HG02588 (cell line): ENCODE measurements at regions not wholly inside any gene's neighbourhood (a gene's known extent, or its start where the extent isn't known, plus 50 kb on each side); places are given as distances from the start of the nearest gene placed in this dataset.
"Not testable (repeated sequence)": the region's sequence is repeated elsewhere in the genome, so short reads cannot be mapped to it uniquely, and the experiment has no call there.

ENCODE experiments used
- ATAC-seq: cut with Tn5 transposase; IDR thresholded peaks from one replicate; pipeline ENCODE4 v1.9.1; 2021; ENCODE audit warnings: mild to moderate bottlenecking, moderate library complexity; ENCODE audit not compliant: unreplicated experiment

DNA sequence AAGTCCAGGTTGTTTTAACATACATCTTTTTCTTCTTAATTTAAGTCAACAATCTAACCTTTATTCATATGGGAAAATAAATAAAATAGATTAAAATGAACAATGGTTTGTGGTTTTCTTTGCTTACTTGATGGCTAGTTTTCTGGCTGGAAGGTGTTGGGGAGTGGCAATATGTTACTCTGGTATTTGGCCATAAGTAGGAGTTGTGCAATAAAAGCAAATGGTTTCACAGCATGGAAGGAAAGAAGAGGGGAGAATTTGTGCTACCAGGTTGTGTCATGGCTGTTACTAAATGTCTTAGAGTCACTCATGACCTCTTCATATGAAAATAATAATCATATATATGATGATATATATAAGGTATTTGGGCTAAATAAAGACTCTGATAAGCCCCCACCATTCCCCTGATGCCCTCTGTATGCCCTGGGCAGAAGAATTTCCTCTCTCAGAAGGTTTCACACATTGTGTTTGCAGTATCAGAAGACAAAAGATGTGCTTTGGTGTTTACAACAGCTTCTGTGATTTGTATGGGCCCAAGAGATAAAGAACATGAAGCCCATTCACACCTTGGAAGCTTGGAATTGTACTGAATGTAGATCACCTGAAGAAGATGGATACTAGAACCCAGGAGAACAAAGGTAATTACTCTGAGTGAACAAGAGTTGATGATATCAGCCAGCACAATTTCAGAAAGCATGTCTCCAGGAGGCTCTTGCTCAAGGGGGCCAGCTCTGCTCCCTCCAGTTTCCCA, 160.9 kb downstream of the ALG10B start:
- no peak for ATAC-seq

DNA sequence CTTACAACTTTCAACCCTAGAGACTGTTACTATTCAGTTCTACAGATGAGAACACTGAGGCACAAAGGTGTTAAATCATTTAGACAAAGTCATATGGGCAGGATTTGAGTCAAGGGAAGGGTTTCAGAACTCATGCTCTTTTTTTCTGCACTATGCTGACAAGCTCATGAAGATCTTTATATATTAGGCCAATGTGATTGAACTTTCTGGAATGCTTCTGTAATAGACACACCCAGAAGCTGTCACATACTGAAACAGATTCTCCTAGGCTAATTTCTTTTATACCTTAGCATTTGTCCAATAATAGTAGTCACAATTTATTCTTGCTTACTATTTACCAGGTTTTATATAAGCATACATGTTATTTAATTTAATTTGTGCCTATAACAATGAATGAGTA, 164.0 kb downstream of the ALG10B start:
- ATAC-seq: no peak

DNA sequence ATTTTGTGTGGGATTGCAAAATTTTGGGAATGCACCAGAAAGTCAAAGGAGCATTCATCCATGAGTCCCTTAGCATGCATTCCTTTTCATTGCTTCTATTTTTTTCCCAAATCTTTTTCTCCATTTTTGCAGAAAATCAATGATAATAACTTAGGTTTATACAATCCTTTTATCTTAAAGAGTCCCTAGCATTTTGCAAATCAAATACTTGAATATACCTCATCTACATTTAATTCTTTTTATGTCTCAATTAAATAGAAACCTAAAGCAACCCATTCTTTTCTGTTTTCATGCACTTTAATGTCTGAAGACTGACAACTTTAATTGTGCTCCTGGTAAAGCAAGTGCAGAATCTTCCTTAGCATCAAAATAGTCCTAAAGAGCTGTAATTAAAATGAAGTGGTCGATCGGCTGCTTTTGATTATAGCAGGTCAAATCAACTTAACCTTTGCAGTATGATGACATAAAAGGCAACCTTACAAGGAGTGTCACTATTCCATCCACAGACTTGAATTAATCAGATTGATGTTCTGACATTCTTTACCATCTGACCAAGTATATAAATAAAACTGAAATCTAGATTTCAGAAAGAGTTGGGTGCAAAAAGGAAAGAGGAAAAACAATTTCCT, 168.4 kb downstream of the ALG10B start:
- no peak for ATAC-seq

DNA sequence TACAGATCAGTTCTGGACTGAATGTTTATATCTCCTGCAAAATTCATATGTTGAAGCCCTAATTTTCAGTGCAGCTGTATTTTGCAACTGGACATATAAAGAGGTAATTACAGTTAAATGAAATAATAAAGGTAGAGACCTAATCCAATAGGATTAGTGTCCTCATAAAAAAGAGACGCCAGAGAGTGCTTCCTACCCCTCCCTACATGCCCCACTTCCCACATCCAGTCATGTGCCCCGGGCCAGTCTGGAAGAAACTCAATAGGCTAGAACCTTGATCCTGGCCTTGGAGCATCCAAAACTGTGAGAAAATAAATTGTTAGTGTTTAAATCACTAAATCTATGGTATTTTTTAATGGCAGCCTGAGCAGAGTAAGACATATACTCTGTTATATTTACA, 172.3 kb downstream of the ALG10B start:
- no peak for ATAC-seq

DNA sequence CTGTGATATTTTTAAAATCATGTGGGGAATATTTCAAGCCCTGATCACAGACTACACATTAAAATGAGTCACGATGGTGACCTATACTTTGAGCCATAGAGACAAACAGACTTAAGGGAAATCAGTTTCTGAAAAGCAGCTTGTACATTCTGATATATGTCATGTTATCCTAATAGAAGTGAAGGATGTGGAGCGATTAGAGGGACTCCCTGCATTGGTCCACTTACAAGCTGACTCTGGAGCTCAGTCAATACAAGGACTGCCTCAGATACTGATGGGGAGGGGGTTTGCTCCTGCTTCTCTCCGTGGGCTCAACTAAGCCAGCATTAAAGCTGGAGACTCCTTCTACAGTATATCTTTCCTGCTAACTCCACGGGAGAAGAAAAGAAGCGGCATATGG, 173.5 kb downstream of the ALG10B start:
- ATAC-seq: no peak

- no peak for ATAC-seq
These were observed 174.4 kb downstream of the ALG10B start for GRCh38 chr12:38490941-38491340.

- ATAC-seq: no peak
These were observed 184.9 kb downstream of the ALG10B start for GRCh38 chr12:38501481-38501880.

- no peak for ATAC-seq
These were observed 185.4 kb downstream of the ALG10B start for GRCh38 chr12:38501991-38502390.

- ATAC-seq: no peak
These were observed 185.8 kb downstream of the ALG10B start for GRCh38 chr12:38502415-38502814.

DNA sequence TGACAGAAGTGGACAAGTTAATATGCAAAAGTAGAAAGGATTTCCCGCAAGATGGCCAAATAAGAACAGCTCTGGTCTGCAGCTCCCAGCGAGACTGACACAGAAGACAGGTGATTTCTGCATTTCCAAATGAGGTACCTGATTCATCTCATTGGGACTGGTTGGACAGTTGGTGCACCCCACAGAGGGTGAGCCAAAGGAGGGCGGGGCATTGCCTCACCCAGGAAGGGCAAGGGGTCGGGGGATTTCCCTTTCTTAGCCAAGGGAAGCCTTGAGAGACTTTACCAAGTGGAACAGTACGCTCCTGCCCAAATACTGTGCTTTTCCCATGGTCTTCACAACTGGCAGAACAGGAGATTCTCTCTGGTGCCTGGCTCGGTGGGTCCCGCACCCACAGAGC, 191.3 kb downstream of the ALG10B start:
- no peak for ATAC-seq

GRCh38 chr12:38508246-38508645, 191.7 kb downstream of the ALG10B start:
- ATAC-seq: no peak

DNA sequence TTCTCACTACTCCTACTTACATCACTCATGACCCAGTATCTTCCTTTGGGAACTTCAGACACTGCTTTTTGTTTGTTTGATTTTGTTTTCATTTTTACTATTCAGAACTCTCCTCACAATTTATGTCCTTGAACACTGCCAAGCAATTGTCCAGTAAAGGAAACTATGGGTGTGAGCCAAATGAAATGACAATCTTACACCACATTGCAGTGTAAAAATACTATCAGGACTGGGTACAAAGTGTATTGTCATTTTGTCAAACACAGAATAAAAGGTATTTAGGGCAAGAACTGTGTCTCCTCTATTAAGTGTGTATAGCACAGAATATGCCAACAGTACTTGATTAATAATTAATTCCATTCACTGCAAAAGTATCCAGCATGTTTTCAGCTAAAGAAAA, 199.3 kb downstream of the ALG10B start:
- ATAC-seq: no peak

DNA sequence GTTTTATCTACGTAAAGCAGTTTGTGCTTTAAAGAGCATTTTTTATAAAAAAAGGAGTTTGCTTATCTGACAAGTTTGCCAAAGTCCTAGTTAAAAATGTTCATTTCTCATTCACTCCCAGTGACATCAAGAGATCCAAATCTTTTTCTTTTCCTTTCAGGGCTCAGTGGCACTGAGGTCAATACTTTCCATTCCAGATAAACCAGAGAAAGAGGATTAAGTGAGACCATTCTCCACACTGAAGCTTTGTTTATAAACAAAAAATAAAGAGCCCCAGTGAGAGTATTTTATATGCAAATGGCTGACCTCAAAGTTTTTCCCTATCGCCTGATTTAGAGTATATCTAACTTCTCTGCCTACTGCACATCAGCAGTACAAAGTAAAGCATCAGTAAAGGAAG, 199.8 kb downstream of the ALG10B start:
- ATAC-seq: no peak

DNA sequence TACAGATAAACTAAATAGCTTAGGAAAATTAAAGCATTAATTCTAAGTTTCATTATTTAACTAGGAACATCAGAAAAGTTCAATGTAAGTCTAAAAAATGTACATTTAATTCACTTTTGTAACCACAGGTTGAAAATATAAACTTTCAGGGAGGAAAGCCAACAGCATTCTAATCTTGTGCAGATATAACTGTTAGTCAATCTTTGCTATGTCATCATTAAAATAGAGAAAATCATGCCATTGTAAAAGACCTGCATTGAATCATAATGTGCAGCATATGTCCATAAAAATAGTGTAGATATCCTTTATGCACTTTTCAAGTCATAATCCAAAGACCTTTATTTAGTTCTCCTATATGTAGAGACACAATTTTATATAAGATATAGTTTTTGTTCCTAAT, 207.3 kb downstream of the ALG10B start:
- ATAC-seq: no peak

DNA sequence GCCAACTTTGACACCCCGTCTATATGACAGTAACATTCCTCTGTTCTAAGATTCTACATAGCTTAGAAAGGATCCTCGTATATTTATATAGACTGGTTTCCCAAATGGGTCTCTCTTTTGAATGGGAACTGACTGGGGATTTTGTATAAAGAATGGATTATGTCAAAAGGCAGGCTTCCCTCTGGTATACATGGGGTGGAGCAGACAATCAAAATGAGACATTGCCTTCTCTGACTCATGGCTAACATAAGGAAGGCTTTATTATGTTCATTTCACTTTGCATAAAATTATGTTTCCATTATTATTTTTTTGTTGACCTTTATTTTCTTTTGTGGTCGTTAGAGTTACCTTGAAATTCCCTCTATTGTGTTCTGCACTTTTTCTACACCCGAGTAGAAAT, 211.1 kb downstream of the ALG10B start:
- ATAC-seq: no peak

GRCh38 chr12:38528527-38528926, 212.0 kb downstream of the ALG10B start:
- no peak for ATAC-seq

GRCh38 chr12:38529281-38529680, 212.7 kb downstream of the ALG10B start:
- not testable (repeated sequence) for ATAC-seq

DNA sequence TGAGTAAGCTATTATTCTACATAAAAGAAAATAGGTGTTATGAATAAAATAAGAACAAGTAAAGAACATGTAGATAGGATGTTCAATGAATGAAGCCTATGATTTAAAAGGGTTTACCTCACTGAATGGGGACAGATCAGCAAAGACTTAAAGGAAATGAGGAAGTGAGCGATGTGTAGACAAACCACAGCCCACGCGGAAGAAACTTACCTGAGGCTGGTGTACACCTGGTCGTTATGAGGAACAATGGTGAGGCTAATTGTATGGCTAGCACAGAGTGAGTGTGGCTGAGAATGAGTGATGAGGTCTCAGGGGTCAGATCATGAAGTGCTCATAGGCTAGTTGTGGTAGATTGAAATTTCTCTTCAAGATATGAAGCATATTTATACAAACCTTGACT, 221.7 kb downstream of the ALG10B start:
- ATAC-seq: no peak

DNA sequence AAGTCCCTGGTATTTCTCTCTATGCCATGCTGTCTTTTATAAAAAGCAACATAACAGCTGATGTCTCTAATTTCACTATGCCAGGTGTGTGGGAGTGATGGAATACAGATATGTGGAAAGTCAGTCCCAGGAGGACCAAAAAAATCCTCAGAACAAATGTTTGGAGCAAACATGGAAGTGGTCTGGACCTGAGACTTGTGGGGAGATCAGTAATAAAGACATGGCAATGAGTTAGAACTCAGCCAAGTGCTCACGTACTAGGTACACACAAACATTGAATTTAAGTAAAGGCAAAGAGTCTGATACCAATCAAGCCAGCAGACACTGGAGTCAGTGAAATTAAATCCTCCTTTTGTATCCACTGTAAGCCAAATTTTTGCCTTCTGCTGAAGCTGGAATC, 223.6 kb downstream of the ALG10B start:
- ATAC-seq: no peak

GRCh38 chr12:38541849-38542248, 225.3 kb downstream of the ALG10B start:
- no peak for ATAC-seq

DNA sequence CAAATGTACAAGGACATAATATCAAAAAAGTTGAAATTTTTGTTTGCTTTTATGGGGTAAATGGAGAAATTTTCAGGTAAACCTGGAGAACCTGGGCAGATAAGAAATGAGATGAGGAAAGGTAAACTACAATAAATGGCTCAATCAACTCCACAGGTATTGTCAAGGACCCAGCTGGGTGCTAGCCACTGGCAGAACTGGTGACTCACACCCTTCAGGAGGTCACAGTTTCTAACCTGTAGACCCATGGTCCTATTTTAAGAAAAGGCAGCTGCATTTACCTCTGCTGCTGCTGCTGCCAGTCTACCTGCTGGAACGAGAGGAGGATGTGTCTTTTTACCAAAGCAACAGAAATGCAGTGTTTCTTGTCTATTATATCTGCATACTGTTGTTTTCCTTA, 226.6 kb downstream of the ALG10B start:
- no peak for ATAC-seq

DNA sequence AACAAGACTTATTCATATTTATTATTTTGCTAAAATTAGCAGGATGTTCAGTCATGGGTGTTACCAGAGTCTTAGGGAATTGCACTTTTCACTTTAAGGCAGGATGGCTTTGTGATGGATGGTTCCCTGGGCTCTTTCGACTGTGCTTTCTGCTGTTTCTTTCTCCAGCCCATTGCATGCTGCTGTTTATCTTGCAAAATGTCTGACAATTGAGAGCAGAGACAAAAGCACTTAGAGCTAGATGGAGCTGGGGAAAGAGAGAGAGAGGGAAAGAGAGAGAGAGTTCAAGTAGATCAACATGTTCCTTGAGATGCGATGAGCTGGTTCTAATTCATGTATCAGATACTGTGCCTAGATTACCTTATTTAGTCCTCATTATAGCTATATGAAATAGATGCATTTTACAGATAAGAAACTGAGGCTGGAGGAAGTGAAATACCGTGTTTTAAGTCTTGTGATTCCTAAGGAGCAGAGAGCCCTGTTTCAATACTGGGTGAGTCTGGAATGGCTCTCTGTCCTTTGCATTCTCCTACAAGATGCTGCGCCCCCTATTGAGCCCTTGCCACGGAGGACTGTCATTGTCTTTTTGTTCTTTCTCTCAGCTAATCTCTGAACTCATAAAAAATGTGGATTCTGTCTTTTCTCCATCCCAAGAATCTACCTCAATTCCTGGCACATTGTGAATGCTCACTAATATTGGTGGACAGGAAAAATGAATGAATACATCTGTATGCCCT, 227.9 kb downstream of the ALG10B start:
- ATAC-seq: no peak
